NCI-H2171 (cell line): ENCODE measurements at regions not wholly inside any gene's neighbourhood (a gene's known extent, or its start where the extent isn't known, plus 50 kb on each side); places are given as distances from the start of the nearest gene placed in this dataset.
A peak's percentile ranks its signal among the peaks of the same experiment; 100 is the strongest.
"Not testable (repeated sequence)": the region's sequence is repeated elsewhere in the genome, so short reads cannot be mapped to it uniquely, and the experiment has no call there.

Experiments
- DNase-seq: peaks from one replicate; lab custom pipeline; 2025; lab: John Stamatoyannopoulos, UW

GRCh38 chr5:23991406-23991805, 484.0 kb downstream of the PRDM9 start:
- DNase-seq = no peak

- DNase-seq = no peak
These were observed 487.4 kb downstream of the PRDM9 start for GRCh38 chr5:23994581-23995370.

GRCh38 chr5:23996525-23996924, 489.1 kb downstream of the PRDM9 start:
- DNase-seq = no peak

- no peak for DNase-seq
These were observed 498.0 kb downstream of the PRDM9 start for GRCh38 chr5:24005384-24005783.

- DNase-seq = not testable (repeated sequence)
These were observed 510.3 kb downstream of the PRDM9 start for GRCh38 chr5:24017710-24018109.

GRCh38 chr5:24026288-24026687, 518.9 kb downstream of the PRDM9 start:
- DNase-seq = no peak

GRCh38 chr5:24042688-24043087, 535.3 kb downstream of the PRDM9 start:
- DNase-seq = no peak

GRCh38 chr5:24045046-24045445, 537.6 kb downstream of the PRDM9 start:
- no peak for DNase-seq

- DNase-seq = no peak
These were observed 546.3 kb downstream of the PRDM9 start for GRCh38 chr5:24053737-24054136.

- DNase-seq = no peak
These were observed 551.6 kb downstream of the PRDM9 start for GRCh38 chr5:24059006-24059405.

GRCh38 chr5:24059716-24060115, 552.3 kb downstream of the PRDM9 start:
- no peak for DNase-seq

GRCh38 chr5:24065779-24066178, 558.4 kb downstream of the PRDM9 start:
- no peak for DNase-seq

GRCh38 chr5:24067208-24067607, 559.8 kb downstream of the PRDM9 start:
- no peak for DNase-seq

- DNase-seq = no peak
These were observed 561.1 kb downstream of the PRDM9 start for GRCh38 chr5:24068524-24068923.

GRCh38 chr5:24073107-24073506, 565.7 kb downstream of the PRDM9 start:
- DNase-seq = no peak

GRCh38 chr5:24080046-24080445, 564.7 kb downstream of the CDH10 start:
- peak; percentile 62 for DNase-seq

- no peak for DNase-seq
These were observed 550.6 kb downstream of the CDH10 start for GRCh38 chr5:24094081-24094679.

- no peak for DNase-seq
These were observed 542.8 kb downstream of the CDH10 start for GRCh38 chr5:24102010-24102409.

GRCh38 chr5:24103451-24104023, 541.2 kb downstream of the CDH10 start:
- no peak for DNase-seq

- peak; percentile 36 for DNase-seq
These were observed 534.7 kb downstream of the CDH10 start for GRCh38 chr5:24110004-24110615.

- DNase-seq = no peak
These were observed 532.4 kb downstream of the CDH10 start for GRCh38 chr5:24112420-24112819.

- DNase-seq = no peak
These were observed 526.4 kb downstream of the CDH10 start for GRCh38 chr5:24118351-24118750.

GRCh38 chr5:24135536-24135935, 509.2 kb downstream of the CDH10 start:
- DNase-seq = no peak
